ENCODE measurements at regions not wholly inside any gene's neighbourhood (a gene's known extent, or its start where the extent isn't known, plus 50 kb on each side); places are given as distances from the start of the nearest gene placed in this dataset.

GRCh38 chr16:31710134-31710533 is 163.5 kb upstream of the ZNF267 start:
- Histone ChIP-seq H3K27me3 (ENCODE audit: control insufficient read depth, insufficient read depth, low read length) (peaks cover 23% of the 10 kb centered on the region), H3K4me3 (ENCODE audit: low read depth, low read length) (no peak overlapping the region), H3K36me3 (ENCODE audit: control insufficient read depth, insufficient read depth, low read length) (no peaks in the 10 kb centered on the region)
- no peak for DNase-seq (ENCODE audit: low read depth)
- TF ChIP-seq CTCF (IDR thresholded peaks at IDR 0.05; ENCODE audit: insufficient read depth, low read length, poor library complexity, severe bottlenecking): no peak

GRCh38 chr16:31710880-31711279 is 162.7 kb upstream of the ZNF267 start:
- no peak for TF ChIP-seq CTCF (IDR thresholded peaks at IDR 0.05; ENCODE audit: insufficient read depth, low read length, poor library complexity, severe bottlenecking)
- Histone ChIP-seq H3K27me3 (ENCODE audit: control insufficient read depth, insufficient read depth, low read length) (peaks cover 19% of the 10 kb centered on the region), H3K36me3 (ENCODE audit: control insufficient read depth, insufficient read depth, low read length) (no peaks in the 10 kb centered on the region), H3K4me3 (ENCODE audit: low read depth, low read length) (no peak overlapping the region)
- no peak for DNase-seq (ENCODE audit: low read depth)

- Histone ChIP-seq H3K27me3 (ENCODE audit: control insufficient read depth, insufficient read depth, low read length) (peaks cover 15% of the 10 kb centered on the region), H3K36me3 (ENCODE audit: control insufficient read depth, insufficient read depth, low read length) (no peaks in the 10 kb centered on the region), H3K4me3 (ENCODE audit: low read depth, low read length) (no peak overlapping the region)
- no peak for TF ChIP-seq CTCF (IDR thresholded peaks at IDR 0.05; ENCODE audit: insufficient read depth, low read length, poor library complexity, severe bottlenecking)
- DNase-seq (ENCODE audit: low read depth): no peak
Observed at GRCh38 chr16:31711344-31711845, 162.2 kb upstream of the ZNF267 start.

GRCh38 chr16:31712064-31712540 is 161.5 kb upstream of the ZNF267 start:
- no peaks in the 10 kb centered on the region for H3K36me3 ChIP-seq (ENCODE audit: control insufficient read depth, insufficient read depth, low read length)
- H3K4me3 ChIP-seq (ENCODE audit: low read depth, low read length): no peak overlapping the region

GRCh38 chr16:31713071-31713944 is 160.3 kb upstream of the ZNF267 start:
- Histone ChIP-seq H3K27me3 (ENCODE audit: control insufficient read depth, insufficient read depth, low read length) (peaks cover 5% of the 10 kb centered on the region), H3K36me3 (ENCODE audit: control insufficient read depth, insufficient read depth, low read length) (no peaks in the 10 kb centered on the region), H3K4me3 (ENCODE audit: low read depth, low read length) (peak overlapping the region; percentile 93)
- DNase-seq (ENCODE audit: low read depth): peak; percentile 65
- no peak for TF ChIP-seq CTCF (IDR thresholded peaks at IDR 0.05; ENCODE audit: insufficient read depth, low read length, poor library complexity, severe bottlenecking)

More at GRCh38 chr16:31712064-31712540, 161.5 kb upstream of the ZNF267 start:
- no peak for DNase-seq (ENCODE audit: low read depth)
- H3K27me3 ChIP-seq (ENCODE audit: control insufficient read depth, insufficient read depth, low read length): peaks cover 10% of the 10 kb centered on the region
- no peak for TF ChIP-seq CTCF (IDR thresholded peaks at IDR 0.05; ENCODE audit: insufficient read depth, low read length, poor library complexity, severe bottlenecking)
